Tibial nerve (tissue), 4 donors: ENCODE measurements at regions not wholly inside any gene's neighbourhood (a gene's known extent, or its start where the extent isn't known, plus 50 kb on each side); places are given as distances from the start of the nearest gene placed in this dataset.

ENCODE experiments used
- DNase-seq, 2 donors: peaks; one replicate each; pipeline ENCODE4 v3.0.0-alpha.2; 2019; ENCODE audit warnings: low spot score in 2 of 2
- H3K27ac ChIP-seq, 4 donors: fragments of 200-600 bp; sonication (generic) in 3 of 4; one replicate each; pipeline ENCODE4 v1.5.1; 2017 to 2019; ENCODE audit warnings: mild to moderate bottlenecking in 1 of 4
- H3K27me3 ChIP-seq, 2 donors: fragments of 200-600 bp; sonication (generic) in 1 of 2; one replicate each; pipeline versions ENCODE4 v1.5.1 to v1.6.0; 2017 to 2019
- H3K36me3 ChIP-seq, 3 donors: fragments of 200-600 bp; sonication (generic); one replicate each; pipeline ENCODE4 v1.5.1; 2018 to 2019
- H3K4me1 ChIP-seq, 4 donors: fragments of 200-600 bp; sonication (generic) in 3 of 4; one replicate each; pipeline ENCODE4 v1.5.1; 2017 to 2019
- H3K4me3 ChIP-seq, 4 donors: fragments of 200-600 bp; sonication (generic) in 3 of 4; one replicate each; pipeline ENCODE4 v1.5.1; 2017 to 2019; ENCODE audit warnings: mild to moderate bottlenecking in 1 of 4, moderate library complexity in 1 of 4
- H3K9me3 ChIP-seq, 4 donors: fragments of 200-600 bp; sonication (generic) in 3 of 4; one replicate each; pipeline ENCODE4 v1.5.1; 2017 to 2019
- CTCF ChIP-seq, 5 experiments: fragments of 200-600 bp in 3 of 5; fragments of 450-650 bp in 2 of 5; sonication (generic) in 3 of 5; IDR thresholded peaks; one replicate each; pipeline ENCODE4 v1.5.1; 2016 to 2019; ENCODE audit warnings: antibody characterized with exemption in 5 of 5, mild to moderate bottlenecking in 3 of 5, moderate library complexity in 2 of 5
- EP300 ChIP-seq, 2 donors: sonication (generic); formaldehyde crosslinking; IDR thresholded peaks; one replicate each; pipeline ENCODE4 v1.6.1; 2017; ENCODE audit warnings: antibody characterized with exemption in 2 of 2, mild to moderate bottlenecking in 1 of 2
- POLR2A ChIP-seq, 2 donors: fragments of 450-650 bp; IDR thresholded peaks; one replicate each; pipeline ENCODE4 v1.6.1; 2017; ENCODE audit warnings: antibody characterized with exemption in 2 of 2, mild to moderate bottlenecking in 2 of 2, moderate library complexity in 2 of 2
- WGBS, 2 donors: methylation state at CpG; one replicate each; pipeline ENCODE4 v1.1.5; 2018; 5-methylcytosine and 5-hydroxymethylcytosine counted together

GRCh38 chr5:175778951-175779503, 92.4 kb upstream of the CPLX2 start:
- H3K27ac ChIP-seq: no peak overlapping the region
- no peak overlapping the region for H3K4me3 ChIP-seq
- H3K9me3 ChIP-seq: peaks cover 0 to 5% (median 0%) of the 10 kb centered on the region in 4 donors
- H3K27me3 ChIP-seq: peaks cover 0 to 6% of the 10 kb centered on the region in 2 donors
- TF ChIP-seq EP300 (IDR thresholded peaks at IDR 0.05) (peak in 1 of 2 donors; percentile 11), POLR2A (IDR thresholded peaks at IDR 0.05) (no peak)
- 59 to 63% methylated on average over 7 of the region's 7 CpGs for WGBS, 2 donors
- no peaks in the 10 kb centered on the region for H3K4me1 ChIP-seq
- H3K36me3 ChIP-seq: no peaks in the 10 kb centered on the region
- no peak for DNase-seq

GRCh38 chr5:175783739-175784138, 87.6 kb upstream of the CPLX2 start:
- Histone ChIP-seq H3K9me3 (peaks cover 0 to 4% (median 0%) of the 10 kb centered on the region in 4 donors), H3K27ac (no peak overlapping the region), H3K27me3 (no peaks in the 10 kb centered on the region), H3K4me1 (no peaks in the 10 kb centered on the region), H3K36me3 (no peaks in the 10 kb centered on the region), H3K4me3 (no peak overlapping the region)
- TF ChIP-seq EP300 (IDR thresholded peaks at IDR 0.05) (no peak), CTCF (IDR thresholded peaks at IDR 0.05) (no peak)
- DNase-seq: no peak

- Histone ChIP-seq H3K27ac (no peak overlapping the region), H3K4me3 (no peak overlapping the region), H3K9me3 (no peaks in the 10 kb centered on the region), H3K27me3 (no peaks in the 10 kb centered on the region), H3K36me3 (no peaks in the 10 kb centered on the region), H3K4me1 (no peaks in the 10 kb centered on the region)
- WGBS, 2 donors: 83 to 84% methylated on average over 1 of the region's 1 CpG
- TF ChIP-seq POLR2A (IDR thresholded peaks at IDR 0.05): no peak
- no peak for TF ChIP-seq EP300 (IDR thresholded peaks at IDR 0.05)
- DNase-seq: no peak
These were observed 87.1 kb upstream of the CPLX2 start for GRCh38 chr5:175784230-175784629.

GRCh38 chr5:175785681-175786080, 85.7 kb upstream of the CPLX2 start:
- Histone ChIP-seq H3K36me3 (no peaks in the 10 kb centered on the region), H3K4me1 (no peaks in the 10 kb centered on the region), H3K4me3 (no peak overlapping the region), H3K9me3 (no peaks in the 10 kb centered on the region), H3K27me3 (no peaks in the 10 kb centered on the region), H3K27ac (no peak overlapping the region)
- TF ChIP-seq CTCF (IDR thresholded peaks at IDR 0.05) (no peak), POLR2A (IDR thresholded peaks at IDR 0.05) (no peak), EP300 (IDR thresholded peaks at IDR 0.05) (no peak)
- no peak for DNase-seq

- Histone ChIP-seq H3K4me3 (no peak overlapping the region), H3K9me3 (peaks cover 0 to 16% (median 0%) of the 10 kb centered on the region in 4 donors), H3K27ac (no peak overlapping the region), H3K27me3 (no peaks in the 10 kb centered on the region), H3K36me3 (no peaks in the 10 kb centered on the region), H3K4me1 (no peaks in the 10 kb centered on the region)
- no peak for DNase-seq
- TF ChIP-seq POLR2A (IDR thresholded peaks at IDR 0.05) (no peak), CTCF (IDR thresholded peaks at IDR 0.05) (no peak), EP300 (IDR thresholded peaks at IDR 0.05) (no peak)
- WGBS, 2 donors: 80 to 83% methylated on average over 9 of the region's 9 CpGs
These were observed 83.1 kb upstream of the CPLX2 start for GRCh38 chr5:175788155-175788787.

GRCh38 chr5:175789670-175790069, 81.7 kb upstream of the CPLX2 start:
- no peak for DNase-seq
- Histone ChIP-seq H3K27ac (no peak overlapping the region), H3K27me3 (peaks cover 0 to 5% of the 10 kb centered on the region in 2 donors), H3K36me3 (no peaks in the 10 kb centered on the region), H3K4me3 (no peak overlapping the region), H3K9me3 (peaks cover 0 to 21% (median 0%) of the 10 kb centered on the region in 4 donors), H3K4me1 (no peaks in the 10 kb centered on the region)
- no peak for TF ChIP-seq POLR2A (IDR thresholded peaks at IDR 0.05)
- no peak for TF ChIP-seq EP300 (IDR thresholded peaks at IDR 0.05)
- TF ChIP-seq CTCF (IDR thresholded peaks at IDR 0.05): no peak
